ENCODE measurements at regions not wholly inside any gene's neighbourhood (a gene's known extent, or its start where the extent isn't known, plus 50 kb on each side); places are given as distances from the start of the nearest gene placed in this dataset.

DNA sequence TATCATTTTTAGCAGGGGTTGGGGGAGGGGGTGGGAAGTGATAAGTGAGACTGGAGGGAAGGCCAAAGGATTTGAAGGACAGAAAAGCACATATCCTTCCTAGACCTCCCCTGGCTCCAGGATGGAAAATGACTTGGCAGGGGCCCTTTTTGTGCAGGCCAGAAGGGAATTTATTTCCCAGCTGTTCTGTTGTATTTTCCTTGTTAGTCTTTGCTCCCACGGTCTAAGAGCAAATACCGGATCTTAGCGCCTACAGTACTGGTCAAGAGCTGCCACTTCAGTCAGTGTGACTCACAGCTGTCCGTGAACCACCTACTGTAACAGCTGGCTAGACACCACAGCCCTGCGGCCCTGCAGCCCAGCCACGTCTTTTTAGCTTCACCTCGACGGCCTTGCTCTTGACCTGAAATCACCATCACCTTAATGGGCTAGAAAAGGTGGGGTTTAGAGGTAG is 51.0 kb upstream of the ERRFI1 start (continued):
- TF ChIP-seq, protein P1, sequence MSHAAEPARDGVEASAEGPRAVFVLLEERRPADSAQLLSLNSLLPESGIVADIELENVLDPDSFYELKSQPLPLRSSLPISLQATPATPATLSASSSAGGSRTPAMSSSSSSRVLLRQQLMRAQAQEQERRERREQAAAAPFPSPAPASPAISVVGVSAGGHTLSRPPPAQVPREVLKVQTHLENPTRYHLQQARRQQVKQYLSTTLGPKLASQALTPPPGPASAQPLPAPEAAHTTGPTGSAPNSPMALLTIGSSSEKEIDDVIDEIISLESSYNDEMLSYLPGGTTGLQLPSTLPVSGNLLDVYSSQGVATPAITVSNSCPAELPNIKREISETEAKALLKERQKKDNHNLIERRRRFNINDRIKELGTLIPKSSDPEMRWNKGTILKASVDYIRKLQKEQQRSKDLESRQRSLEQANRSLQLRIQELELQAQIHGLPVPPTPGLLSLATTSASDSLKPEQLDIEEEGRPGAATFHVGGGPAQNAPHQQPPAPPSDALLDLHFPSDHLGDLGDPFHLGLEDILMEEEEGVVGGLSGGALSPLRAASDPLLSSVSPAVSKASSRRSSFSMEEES (CRISPR knock-in tag; IDR thresholded peaks at IDR 0.05) = 0 out of 2 replicates have a peak, but pooled peaks have one; percentile 27
- TF ChIP-seq, protein P2, sequence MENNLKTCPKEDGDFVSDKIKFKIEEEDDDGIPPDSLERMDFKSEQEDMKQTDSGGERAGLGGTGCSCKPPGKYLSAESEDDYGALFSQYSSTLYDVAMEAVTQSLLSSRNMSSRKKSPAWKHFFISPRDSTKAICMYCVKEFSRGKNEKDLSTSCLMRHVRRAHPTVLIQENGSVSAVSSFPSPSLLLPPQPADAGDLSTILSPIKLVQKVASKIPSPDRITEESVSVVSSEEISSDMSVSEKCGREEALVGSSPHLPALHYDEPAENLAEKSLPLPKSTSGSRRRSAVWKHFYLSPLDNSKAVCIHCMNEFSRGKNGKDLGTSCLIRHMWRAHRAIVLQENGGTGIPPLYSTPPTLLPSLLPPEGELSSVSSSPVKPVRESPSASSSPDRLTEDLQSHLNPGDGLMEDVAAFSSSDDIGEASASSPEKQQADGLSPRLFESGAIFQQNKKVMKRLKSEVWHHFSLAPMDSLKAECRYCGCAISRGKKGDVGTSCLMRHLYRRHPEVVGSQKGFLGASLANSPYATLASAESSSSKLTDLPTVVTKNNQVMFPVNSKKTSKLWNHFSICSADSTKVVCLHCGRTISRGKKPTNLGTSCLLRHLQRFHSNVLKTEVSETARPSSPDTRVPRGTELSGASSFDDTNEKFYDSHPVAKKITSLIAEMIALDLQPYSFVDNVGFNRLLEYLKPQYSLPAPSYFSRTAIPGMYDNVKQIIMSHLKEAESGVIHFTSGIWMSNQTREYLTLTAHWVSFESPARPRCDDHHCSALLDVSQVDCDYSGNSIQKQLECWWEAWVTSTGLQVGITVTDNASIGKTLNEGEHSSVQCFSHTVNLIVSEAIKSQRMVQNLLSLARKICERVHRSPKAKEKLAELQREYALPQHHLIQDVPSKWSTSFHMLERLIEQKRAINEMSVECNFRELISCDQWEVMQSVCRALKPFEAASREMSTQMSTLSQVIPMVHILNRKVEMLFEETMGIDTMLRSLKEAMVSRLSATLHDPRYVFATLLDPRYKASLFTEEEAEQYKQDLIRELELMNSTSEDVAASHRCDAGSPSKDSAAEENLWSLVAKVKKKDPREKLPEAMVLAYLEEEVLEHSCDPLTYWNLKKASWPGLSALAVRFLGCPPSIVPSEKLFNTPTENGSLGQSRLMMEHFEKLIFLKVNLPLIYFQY (CRISPR knock-in tag; IDR thresholded peaks at IDR 0.05; ENCODE audit: borderline replicate concordance) = 0 out of 2 replicates have a peak, but pooled peaks have one; percentile 22
- TF ChIP-seq MXI1 (IDR thresholded peaks at IDR 0.05; ENCODE audit: borderline replicate concordance, low read depth, low read length) (peak; percentile 52; the same call in 1 of the 3 replicates), HMG20B (CRISPR knock-in tag; conservative IDR thresholded peaks at IDR 0.05) (no peak), ZNF83 (CRISPR knock-in tag; IDR thresholded peaks at IDR 0.05; ENCODE audit: borderline replicate concordance) (no peak)

DNA sequence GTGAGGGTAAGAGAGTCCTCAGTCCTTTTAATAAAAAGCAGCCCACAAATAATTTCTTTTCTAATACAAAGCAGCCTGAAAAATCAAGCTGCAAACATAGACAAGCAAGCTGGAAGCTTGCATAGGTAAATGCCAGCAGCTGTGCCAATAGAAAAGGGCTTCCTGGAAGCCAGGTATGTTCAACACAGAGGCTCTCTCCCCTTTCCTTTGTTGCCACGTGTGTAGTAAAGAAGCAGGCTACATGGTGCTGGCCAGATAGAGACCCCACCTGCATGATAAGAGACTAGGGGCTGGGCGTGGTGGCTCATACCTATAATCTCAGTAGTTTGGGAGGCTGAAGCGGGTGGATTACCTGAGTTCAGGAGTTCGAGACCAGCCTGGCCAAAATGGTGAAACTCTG is 50.1 kb upstream of the ERRFI1 start:
- no peak for DNase-seq (ENCODE audit: low spot score)
- Histone ChIP-seq H4K20me1 (ENCODE audit: insufficient read depth, low read length) (no peaks in the 10 kb centered on the region), H3K27ac (ENCODE audit: extremely low read length, insufficient read depth, low read length) (no peak overlapping the region), H3K27me3 (ENCODE audit: control insufficient read depth in 1 of 2, insufficient read depth in 2 of 2, low read length in 2 of 2) (no peaks in the 10 kb centered on the region), H3K79me2 (ENCODE audit: insufficient read depth, low read length) (peaks cover 13% of the 10 kb centered on the region), H3K9me3 (ENCODE audit: low read length) (no peaks in the 10 kb centered on the region), H3K4me2 (ENCODE audit: low read depth, low read length) (no peak overlapping the region), H3K36me3 (replicated peaks in 1 of 2; ENCODE audit: control insufficient read depth in 1 of 2, insufficient read depth in 2 of 2, low read length in 2 of 2) (no peaks in the 10 kb centered on the region), H2AFZ (ENCODE audit: low read length) (no peak overlapping the region), H3K4me1 (ENCODE audit: insufficient read depth, low read length) (peaks cover 79% of the 10 kb centered on the region), H3K9ac (ENCODE audit: insufficient read depth, low read depth, low read length) (no peak overlapping the region), H3K4me3 (replicated peaks in 1 of 3; ENCODE audit: insufficient read depth in 1 of 3, low read depth in 2 of 3, low read length in 3 of 3) (no peak overlapping the region)
- WGBS (ENCODE audit: low lambda C conversion rate) = 100% methylated on average over 4 of the region's 4 CpGs
- ChIA-PET POLR2A (interaction anchor here (1.4 to 4.2 kb wide), 3 partner anchors 45 to 163 kb away, joined by 5 to 34 read pairs (median 14); no protein-coding TSS in a partner anchor), CTCF (ENCODE audit: low intra/inter-chr PET ratio, low total read pairs) (no interaction called here)
- FAIRE-seq = no peak
- no peak for ATAC-seq
- in situ Hi-C loops (cut with HindIII; ENCODE audit: extremely low pct_ligation_motif_present, low pct_unique_long_range_greater_than_20kb) = no loop called here
- intact Hi-C loops (cut with micrococcal nuclease; ENCODE audit: unreplicated experiment) = loop anchor here (5.0 kb wide), 1 partner anchor 49 kb away; the partner anchor contains the start of gene ERRFI1
- BruUV-seq (replicated peaks) = no TSS peak
- TF ChIP-seq ERF (CRISPR knock-in tag; IDR thresholded peaks at IDR 0.05) (no peak), ZMAT3 (CRISPR knock-in tag; conservative IDR thresholded peaks at IDR 0.05) (no peak), ZNF879 (CRISPR knock-in tag; IDR thresholded peaks at IDR 0.05) (no peak), ZNF672 (CRISPR knock-in tag; IDR thresholded peaks at IDR 0.05) (no peak), EED (CRISPR knock-in tag; IDR thresholded peaks at IDR 0.05) (no peak), ZNF589 (CRISPR knock-in tag; conservative IDR thresholded peaks at IDR 0.05) (no peak), RBAK (CRISPR knock-in tag; IDR thresholded peaks at IDR 0.05) (no peak), NCOA1 (CRISPR knock-in tag; IDR thresholded peaks at IDR 0.05) (no peak)
- TF ChIP-seq, protein P3, sequence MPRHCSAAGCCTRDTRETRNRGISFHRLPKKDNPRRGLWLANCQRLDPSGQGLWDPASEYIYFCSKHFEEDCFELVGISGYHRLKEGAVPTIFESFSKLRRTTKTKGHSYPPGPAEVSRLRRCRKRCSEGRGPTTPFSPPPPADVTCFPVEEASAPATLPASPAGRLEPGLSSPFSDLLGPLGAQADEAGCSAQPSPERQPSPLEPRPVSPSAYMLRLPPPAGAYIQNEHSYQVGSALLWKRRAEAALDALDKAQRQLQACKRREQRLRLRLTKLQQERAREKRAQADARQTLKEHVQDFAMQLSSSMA (CRISPR knock-in tag; IDR thresholded peaks at IDR 0.05) = no peak
- TF ChIP-seq, protein P4, sequence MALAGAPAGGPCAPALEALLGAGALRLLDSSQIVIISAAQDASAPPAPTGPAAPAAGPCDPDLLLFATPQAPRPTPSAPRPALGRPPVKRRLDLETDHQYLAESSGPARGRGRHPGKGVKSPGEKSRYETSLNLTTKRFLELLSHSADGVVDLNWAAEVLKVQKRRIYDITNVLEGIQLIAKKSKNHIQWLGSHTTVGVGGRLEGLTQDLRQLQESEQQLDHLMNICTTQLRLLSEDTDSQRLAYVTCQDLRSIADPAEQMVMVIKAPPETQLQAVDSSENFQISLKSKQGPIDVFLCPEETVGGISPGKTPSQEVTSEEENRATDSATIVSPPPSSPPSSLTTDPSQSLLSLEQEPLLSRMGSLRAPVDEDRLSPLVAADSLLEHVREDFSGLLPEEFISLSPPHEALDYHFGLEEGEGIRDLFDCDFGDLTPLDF (CRISPR knock-in tag; IDR thresholded peaks at IDR 0.05) = no peak
